ENCODE measurements at regions not wholly inside any gene's neighbourhood (a gene's known extent, or its start where the extent isn't known, plus 50 kb on each side); places are given as distances from the start of the nearest gene placed in this dataset.
A peak's percentile ranks its signal among the peaks of the same experiment; 100 is the strongest.

- H3K4me1 ChIP-seq (ENCODE audit: control insufficient read depth, insufficient read depth, low read length), result no peaks in the 10 kb centered on the region
- H3K36me3 ChIP-seq (ENCODE audit: control insufficient read depth, insufficient read depth, low read length), result no peaks in the 10 kb centered on the region
- H3K27me3 ChIP-seq (ENCODE audit: control insufficient read depth, insufficient read depth, low read length), result no peaks in the 10 kb centered on the region
- DNase-seq (ENCODE audit: low read depth in 4 of 6, low spot score in 6 of 6), result no peak
- 94% methylated on average over 2 of the region's 4 CpGs for WGBS (ENCODE audit: insufficient coverage)
- no peak overlapping the region for H3K4me3 ChIP-seq (ENCODE audit: low read depth, low read length)
- no peaks in the 10 kb centered on the region for H3K9me3 ChIP-seq (ENCODE audit: control insufficient read depth, insufficient read depth, low read length)
- no peak overlapping the region for H3K27ac ChIP-seq (ENCODE audit: low read depth, low read length)
These were observed 340.0 kb downstream of the SUCLA2 start for GRCh38 chr13:47661076-47661475.

DNA sequence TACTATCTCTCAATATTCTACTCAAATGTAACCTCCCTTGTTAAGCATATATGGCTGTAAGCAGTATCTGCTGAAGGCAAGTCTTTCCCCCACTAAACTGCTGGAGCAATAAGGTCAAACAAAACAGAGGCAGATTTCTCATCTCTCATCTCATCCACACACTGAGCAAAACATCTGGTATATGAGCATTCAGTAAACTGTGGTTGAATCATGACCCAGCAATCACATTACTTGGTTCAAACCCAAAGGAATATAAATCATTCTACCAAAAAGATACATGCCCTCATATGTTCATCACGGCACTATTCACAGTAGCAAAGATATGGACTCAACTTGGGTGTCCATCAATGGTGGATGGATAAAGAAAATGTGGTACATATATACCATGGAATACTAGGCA, 344.4 kb downstream of the SUCLA2 start:
- H3K9me3 ChIP-seq (ENCODE audit: control insufficient read depth, insufficient read depth, low read length), result no peaks in the 10 kb centered on the region
- no peaks in the 10 kb centered on the region for H3K27me3 ChIP-seq (ENCODE audit: control insufficient read depth, insufficient read depth, low read length)
- no peak overlapping the region for H3K27ac ChIP-seq (ENCODE audit: low read depth, low read length)
- H3K4me3 ChIP-seq (ENCODE audit: low read depth, low read length), result no peak overlapping the region
- H3K4me1 ChIP-seq (ENCODE audit: control insufficient read depth, insufficient read depth, low read length), result no peaks in the 10 kb centered on the region
- WGBS (ENCODE audit: insufficient coverage), result no CpG with 5 or more reads among the region's 1 CpG
- H3K36me3 ChIP-seq (ENCODE audit: control insufficient read depth, insufficient read depth, low read length), result no peaks in the 10 kb centered on the region
- DNase-seq (ENCODE audit: low read depth in 4 of 6, low spot score in 6 of 6), result no peak

DNA sequence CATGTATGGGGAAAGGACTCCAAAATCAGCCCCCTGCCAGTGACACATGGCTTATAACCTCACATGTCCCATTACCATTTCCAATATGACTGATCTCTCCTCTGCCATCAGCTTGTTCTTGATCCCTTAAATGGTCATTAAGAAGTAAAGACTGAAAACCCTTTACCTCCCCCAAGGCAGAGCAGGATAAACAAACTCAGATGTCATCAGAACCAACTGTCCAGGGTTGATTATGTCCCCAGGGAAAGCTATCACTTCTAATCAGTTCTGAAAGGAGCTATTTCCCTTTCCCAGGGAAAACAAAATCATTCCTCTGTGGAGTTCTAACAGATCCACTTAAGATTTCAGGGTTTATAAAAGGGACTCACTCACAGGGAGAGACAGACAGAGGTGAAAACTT, 350.9 kb downstream of the SUCLA2 start:
- DNase-seq (ENCODE audit: low read depth in 4 of 6, low spot score in 6 of 6), result no peak
- Histone ChIP-seq H3K27ac (ENCODE audit: low read depth, low read length) (no peak overlapping the region), H3K27me3 (ENCODE audit: control insufficient read depth, insufficient read depth, low read length) (no peaks in the 10 kb centered on the region)

GRCh38 chr13:47647001-47647400, 354.1 kb downstream of the SUCLA2 start:
- Histone ChIP-seq H3K9me3 (ENCODE audit: control insufficient read depth, insufficient read depth, low read length) (no peaks in the 10 kb centered on the region), H3K4me1 (ENCODE audit: control insufficient read depth, insufficient read depth, low read length) (no peaks in the 10 kb centered on the region), H3K4me3 (ENCODE audit: low read depth, low read length) (no peak overlapping the region), H3K27ac (ENCODE audit: low read depth, low read length) (no peak overlapping the region), H3K27me3 (ENCODE audit: control insufficient read depth, insufficient read depth, low read length) (no peaks in the 10 kb centered on the region), H3K36me3 (ENCODE audit: control insufficient read depth, insufficient read depth, low read length) (no peaks in the 10 kb centered on the region)
- peak in 1 of 6 donors; percentile 22 for DNase-seq (ENCODE audit: low read depth in 4 of 6, low spot score in 6 of 6)

More for the DNA sequence above, 350.9 kb downstream of the SUCLA2 start:
- Histone ChIP-seq H3K36me3 (ENCODE audit: control insufficient read depth, insufficient read depth, low read length) (no peaks in the 10 kb centered on the region), H3K4me1 (ENCODE audit: control insufficient read depth, insufficient read depth, low read length) (no peaks in the 10 kb centered on the region), H3K4me3 (ENCODE audit: low read depth, low read length) (no peak overlapping the region), H3K9me3 (ENCODE audit: control insufficient read depth, insufficient read depth, low read length) (no peaks in the 10 kb centered on the region)

DNA sequence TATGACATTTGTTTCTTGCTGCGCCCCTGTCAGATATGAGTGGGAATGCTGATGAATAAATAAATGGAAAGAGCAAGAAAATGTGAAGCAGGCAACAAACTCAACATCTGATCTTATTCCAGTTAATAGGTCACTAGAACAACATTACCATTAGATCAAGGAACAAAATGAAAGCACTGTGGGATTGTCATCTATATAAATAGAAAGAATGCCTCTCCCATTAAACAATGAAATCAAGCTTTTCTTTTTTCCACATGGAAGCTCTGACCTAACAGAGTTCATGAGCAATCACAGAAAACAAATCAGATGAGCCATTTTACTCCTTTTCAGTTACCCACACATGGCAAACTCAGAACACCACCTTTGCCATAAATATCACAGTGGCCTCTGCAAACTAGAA, 354.8 kb downstream of the SUCLA2 start:
- no peaks in the 10 kb centered on the region for H3K36me3 ChIP-seq (ENCODE audit: control insufficient read depth, insufficient read depth, low read length)
- peak overlapping the region; percentile 20 for H3K27ac ChIP-seq (ENCODE audit: low read depth, low read length)
- H3K9me3 ChIP-seq (ENCODE audit: control insufficient read depth, insufficient read depth, low read length), result no peaks in the 10 kb centered on the region
- H3K4me1 ChIP-seq (ENCODE audit: control insufficient read depth, insufficient read depth, low read length), result no peaks in the 10 kb centered on the region
- H3K4me3 ChIP-seq (ENCODE audit: low read depth, low read length), result no peak overlapping the region
- WGBS (ENCODE audit: insufficient coverage), result no CpG with 5 or more reads among the region's 1 CpG
- no peaks in the 10 kb centered on the region for H3K27me3 ChIP-seq (ENCODE audit: control insufficient read depth, insufficient read depth, low read length)
- peak in 1 of 6 donors; percentile 14 for DNase-seq (ENCODE audit: low read depth in 4 of 6, low spot score in 6 of 6)

- no peak overlapping the region for H3K4me3 ChIP-seq (ENCODE audit: low read depth, low read length)
- no CpG with 5 or more reads among the region's 2 CpGs for WGBS (ENCODE audit: insufficient coverage)
- DNase-seq (ENCODE audit: low read depth in 4 of 6, low spot score in 6 of 6), result no peak
These were observed 361.2 kb downstream of the SUCLA2 start for GRCh38 chr13:47639738-47640447.

DNA sequence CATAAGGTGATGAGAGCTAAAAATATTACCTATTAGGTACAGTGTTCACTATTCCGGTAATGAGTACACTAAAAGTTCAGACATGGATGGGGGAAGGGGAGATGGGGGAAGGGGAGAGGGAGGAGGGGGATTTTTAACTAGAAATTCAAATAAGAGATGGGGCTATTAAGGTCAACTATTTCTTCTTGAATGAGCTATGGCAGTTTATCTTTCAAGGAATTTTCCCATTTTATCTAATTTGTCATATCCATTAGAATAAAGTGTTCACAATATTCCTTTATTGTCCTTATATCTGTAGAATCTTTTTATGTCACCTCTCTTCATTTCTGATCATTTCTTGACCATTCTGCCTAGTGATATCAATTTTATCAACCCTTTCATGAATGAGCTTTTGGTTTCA, 362.4 kb downstream of the SUCLA2 start:
- Histone ChIP-seq H3K4me3 (ENCODE audit: low read depth, low read length) (no peak overlapping the region), H3K27ac (ENCODE audit: low read depth, low read length) (no peak overlapping the region), H3K4me1 (ENCODE audit: control insufficient read depth, insufficient read depth, low read length) (no peaks in the 10 kb centered on the region), H3K27me3 (ENCODE audit: control insufficient read depth, insufficient read depth, low read length) (no peaks in the 10 kb centered on the region), H3K9me3 (ENCODE audit: control insufficient read depth, insufficient read depth, low read length) (peaks cover 1% of the 10 kb centered on the region), H3K36me3 (ENCODE audit: control insufficient read depth, insufficient read depth, low read length) (no peaks in the 10 kb centered on the region)
- WGBS (ENCODE audit: insufficient coverage), result no CpG with 5 or more reads among the region's 1 CpG
- DNase-seq (ENCODE audit: low read depth in 4 of 6, low spot score in 6 of 6), result no peak

More at GRCh38 chr13:47639738-47640447, 361.2 kb downstream of the SUCLA2 start:
- Histone ChIP-seq H3K36me3 (ENCODE audit: control insufficient read depth, insufficient read depth, low read length) (no peaks in the 10 kb centered on the region), H3K4me1 (ENCODE audit: control insufficient read depth, insufficient read depth, low read length) (no peaks in the 10 kb centered on the region), H3K9me3 (ENCODE audit: control insufficient read depth, insufficient read depth, low read length) (peaks cover 1% of the 10 kb centered on the region), H3K27ac (ENCODE audit: low read depth, low read length) (no peak overlapping the region), H3K27me3 (ENCODE audit: control insufficient read depth, insufficient read depth, low read length) (no peaks in the 10 kb centered on the region)

- Histone ChIP-seq H3K27ac (ENCODE audit: low read depth, low read length) (no peak overlapping the region), H3K4me3 (ENCODE audit: low read depth, low read length) (no peak overlapping the region), H3K36me3 (ENCODE audit: control insufficient read depth, insufficient read depth, low read length) (no peaks in the 10 kb centered on the region), H3K4me1 (ENCODE audit: control insufficient read depth, insufficient read depth, low read length) (no peaks in the 10 kb centered on the region), H3K27me3 (ENCODE audit: control insufficient read depth, insufficient read depth, low read length) (no peaks in the 10 kb centered on the region), H3K9me3 (ENCODE audit: control insufficient read depth, insufficient read depth, low read length) (peaks cover 1% of the 10 kb centered on the region)
- whole genome bisulfite sequencing (ENCODE audit: insufficient coverage), result 65% methylated on average over 3 of the region's 4 CpGs
- DNase-seq (ENCODE audit: low read depth in 4 of 6, low spot score in 6 of 6), result no peak
These were observed 368.8 kb downstream of the SUCLA2 start for GRCh38 chr13:47632311-47632710.

DNA sequence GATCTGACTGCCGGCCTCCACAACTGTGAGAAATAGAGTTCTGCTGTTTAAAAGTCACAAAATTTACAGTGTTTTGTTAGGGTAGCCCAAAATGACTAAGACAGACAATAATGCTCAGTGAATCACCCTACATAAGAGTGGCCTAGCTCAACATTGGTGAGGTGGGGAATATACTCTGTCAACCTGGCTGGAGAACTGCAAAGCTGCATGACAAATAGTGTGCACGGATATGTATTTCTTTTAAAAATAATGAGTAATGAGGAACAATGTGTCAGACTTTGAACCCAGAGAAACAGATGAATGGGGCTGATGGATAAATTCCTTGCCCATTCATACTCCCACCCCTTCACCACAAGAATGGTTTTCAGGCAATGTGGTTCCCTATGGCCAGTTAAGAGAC, 372.4 kb downstream of the SUCLA2 start:
- WGBS (ENCODE audit: insufficient coverage), result no CpG with 5 or more reads among the region's 2 CpGs
- no peaks in the 10 kb centered on the region for H3K27me3 ChIP-seq (ENCODE audit: control insufficient read depth, insufficient read depth, low read length)
- H3K4me1 ChIP-seq (ENCODE audit: control insufficient read depth, insufficient read depth, low read length), result no peaks in the 10 kb centered on the region
- H3K4me3 ChIP-seq (ENCODE audit: low read depth, low read length), result no peak overlapping the region
- no peak overlapping the region for H3K27ac ChIP-seq (ENCODE audit: low read depth, low read length)
- no peak for DNase-seq (ENCODE audit: low read depth in 4 of 6, low spot score in 6 of 6)
- H3K36me3 ChIP-seq (ENCODE audit: control insufficient read depth, insufficient read depth, low read length), result no peaks in the 10 kb centered on the region
- no peaks in the 10 kb centered on the region for H3K9me3 ChIP-seq (ENCODE audit: control insufficient read depth, insufficient read depth, low read length)

GRCh38 chr13:47623862-47624261, 377.2 kb downstream of the SUCLA2 start:
- WGBS (ENCODE audit: insufficient coverage), result 100% methylated on average over 2 of the region's 2 CpGs
- Histone ChIP-seq H3K9me3 (ENCODE audit: control insufficient read depth, insufficient read depth, low read length) (no peaks in the 10 kb centered on the region), H3K27ac (ENCODE audit: low read depth, low read length) (no peak overlapping the region), H3K27me3 (ENCODE audit: control insufficient read depth, insufficient read depth, low read length) (no peaks in the 10 kb centered on the region), H3K4me1 (ENCODE audit: control insufficient read depth, insufficient read depth, low read length) (no peaks in the 10 kb centered on the region), H3K36me3 (ENCODE audit: control insufficient read depth, insufficient read depth, low read length) (no peaks in the 10 kb centered on the region), H3K4me3 (ENCODE audit: low read depth, low read length) (no peak overlapping the region)
- DNase-seq (ENCODE audit: low read depth in 4 of 6, low spot score in 6 of 6), result no peak
